ENCODE measurements at regions not wholly inside any gene's neighbourhood (a gene's known extent, or its start where the extent isn't known, plus 50 kb on each side); places are given as distances from the start of the nearest gene placed in this dataset.

DNA sequence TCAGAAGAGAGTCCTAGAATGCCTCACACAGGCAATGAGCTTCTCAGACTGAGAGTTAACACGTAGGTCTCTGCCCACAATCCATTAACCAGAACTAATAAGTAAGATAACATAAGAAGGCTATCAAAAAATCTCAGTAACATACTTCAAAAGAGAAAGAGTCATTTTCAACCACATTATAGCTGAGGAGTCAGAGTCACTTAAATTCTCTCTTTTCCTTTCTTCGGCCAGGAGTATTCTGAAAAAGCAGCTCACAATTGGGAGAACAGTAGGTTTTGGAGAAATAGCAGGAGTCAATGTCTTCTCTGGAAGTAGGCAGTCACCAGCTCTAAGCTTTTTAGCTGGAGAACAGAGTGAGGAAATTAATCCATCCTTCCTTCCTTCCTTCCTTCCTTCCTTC lies 1364.4 kb upstream of the NXPH2 start:
- 8% methylated on average over 2 of the region's 2 CpGs for WGBS (ENCODE audit: insufficient coverage, low coverage, missing lambda C conversion rate)
- intact Hi-C loops (cut with micrococcal nuclease): no loop called here

DNA sequence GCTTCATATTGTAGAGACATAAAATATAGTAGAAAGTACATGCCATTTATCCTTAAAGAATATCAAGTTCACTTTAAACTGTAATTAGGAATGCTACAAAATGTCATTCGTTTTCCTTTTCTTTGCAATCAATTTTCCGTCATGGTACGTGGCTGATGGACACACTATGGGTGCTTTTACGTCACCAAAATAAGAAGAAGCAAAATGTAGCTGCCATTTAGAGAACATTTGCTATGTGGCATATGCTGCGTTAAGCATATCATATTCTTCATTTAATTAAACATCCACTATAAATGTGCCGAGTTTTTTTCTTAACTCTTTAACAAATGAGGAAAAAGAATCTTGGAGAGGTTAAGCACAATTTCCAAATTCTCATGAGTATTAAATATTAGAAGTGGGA lies 1358.5 kb upstream of the NXPH2 start:
- no peaks in the 10 kb centered on the region for H3K79me2 ChIP-seq (ENCODE audit: control insufficient read depth, insufficient read depth, low read length)
- no peaks in the 10 kb centered on the region for H3K9me1 ChIP-seq (ENCODE audit: control insufficient read depth, insufficient read depth, low read length)
- ChIA-PET POLR2A (no interaction called here), CTCF (ENCODE audit: low intra/inter-chr PET ratio) (no interaction called here)
- intact Hi-C loops (cut with micrococcal nuclease): no loop called here
- H3K4me1 ChIP-seq (replicated peaks in 1 of 2; ENCODE audit: control insufficient read depth in 2 of 2, insufficient read depth in 2 of 2, low read length in 2 of 2): no peaks in the 10 kb centered on the region
- H3K36me3 ChIP-seq (ENCODE audit: control insufficient read depth, insufficient read depth, low read length): no peaks in the 10 kb centered on the region
- no peak overlapping the region for H3K4me2 ChIP-seq (ENCODE audit: insufficient read depth, low read length)
- H3K9ac ChIP-seq (ENCODE audit: insufficient read depth in 1 of 2, low read depth in 2 of 2, low read length in 2 of 2): no peak overlapping the region
- no peaks in the 10 kb centered on the region for H3K27me3 ChIP-seq (ENCODE audit: control insufficient read depth in 2 of 2, insufficient read depth in 2 of 2, low read length in 2 of 2)
- ATAC-seq (no peak), DNase-seq (ENCODE audit: extremely low read depth in 1 of 4, low spot score in 3 of 4) (no peak), FAIRE-seq (no peak)
- H3K9me3 ChIP-seq (replicated peaks; ENCODE audit: control insufficient read depth, insufficient read depth, low read depth, low read length): peaks cover 1% of the 10 kb centered on the region; the same call in 1 of the 2 replicates
- no peak overlapping the region for H3K27ac ChIP-seq (ENCODE audit: extremely low read depth, low read depth, low read length)
- no TSS peak for BruUV-seq (replicated peaks)
- in situ Hi-C loops (cut with MboI): no loop called here
- H4K20me1 ChIP-seq (replicated peaks; ENCODE audit: control insufficient read depth, insufficient read depth, low read length): no peaks in the 10 kb centered on the region
- H2AFZ ChIP-seq (ENCODE audit: low read depth, low read length): no peak overlapping the region
- TF ChIP-seq IFI16 (CRISPR knock-in tag; IDR thresholded peaks at IDR 0.05): no peak
- no peak for TF ChIP-seq MIER1 (IDR thresholded peaks at IDR 0.05; ENCODE audit: low read depth)
- TF ChIP-seq ARHGAP35 (IDR thresholded peaks at IDR 0.05; ENCODE audit: partially characterized antibody): no peak
- no peak for TF ChIP-seq ZNF77 (CRISPR knock-in tag; IDR thresholded peaks at IDR 0.05)
- no peak for TF ChIP-seq HINFP (tag; conservative IDR thresholded peaks at IDR 0.05; ENCODE audit: low read depth)
- TF ChIP-seq NFIX (CRISPR knock-in tag; IDR thresholded peaks at IDR 0.05; ENCODE audit: low read depth): no peak
- no peak for TF ChIP-seq CCNT2 (IDR thresholded peaks at IDR 0.05; ENCODE audit: borderline replicate concordance, extremely low read depth, insufficient read length, low read depth, low read length)
- 0% methylated on average over 6 of the region's 6 CpGs for WGBS (ENCODE audit: insufficient coverage, low coverage, missing lambda C conversion rate)
- H3K4me3 ChIP-seq: no peak overlapping the region

More for the DNA sequence above, 1364.4 kb upstream of the NXPH2 start:
- no peaks in the 10 kb centered on the region for H3K9me1 ChIP-seq (ENCODE audit: control insufficient read depth, insufficient read depth, low read length)
- H3K4me3 ChIP-seq: no peak overlapping the region
- H3K27ac ChIP-seq (ENCODE audit: extremely low read depth, low read depth, low read length): no peak overlapping the region
- H3K36me3 ChIP-seq (ENCODE audit: control insufficient read depth, insufficient read depth, low read length): no peaks in the 10 kb centered on the region
- in situ Hi-C loops (cut with MboI): no loop called here
- no peak overlapping the region for H3K9ac ChIP-seq (ENCODE audit: insufficient read depth in 1 of 2, low read depth in 2 of 2, low read length in 2 of 2)
- H3K4me1 ChIP-seq (replicated peaks in 1 of 2; ENCODE audit: control insufficient read depth in 2 of 2, insufficient read depth in 2 of 2, low read length in 2 of 2): no peaks in the 10 kb centered on the region
- DNase-seq (ENCODE audit: extremely low read depth in 1 of 4, low spot score in 3 of 4) (no peak), ATAC-seq (no peak), FAIRE-seq (no peak)
- H2AFZ ChIP-seq (ENCODE audit: low read depth, low read length): no peak overlapping the region
- H3K4me2 ChIP-seq (ENCODE audit: insufficient read depth, low read length): no peak overlapping the region
- H3K9me3 ChIP-seq (replicated peaks; ENCODE audit: control insufficient read depth, insufficient read depth, low read depth, low read length): no peaks in the 10 kb centered on the region
- H3K27me3 ChIP-seq (ENCODE audit: control insufficient read depth in 2 of 2, insufficient read depth in 2 of 2, low read length in 2 of 2): no peaks in the 10 kb centered on the region
- ChIA-PET POLR2A (no interaction called here), CTCF (ENCODE audit: low intra/inter-chr PET ratio) (no interaction called here)
- no TSS peak for BruUV-seq (replicated peaks)
- H3K79me2 ChIP-seq (ENCODE audit: control insufficient read depth, insufficient read depth, low read length): no peaks in the 10 kb centered on the region
- TF ChIP-seq CSDE1 (IDR thresholded peaks at IDR 0.05) (no peak), ZNF395 (CRISPR knock-in tag; IDR thresholded peaks at IDR 0.05) (no peak)
- H4K20me1 ChIP-seq (replicated peaks; ENCODE audit: control insufficient read depth, insufficient read depth, low read length): no peaks in the 10 kb centered on the region
